Neural cell (in vitro differentiated cells): ENCODE measurements at regions not wholly inside any gene's neighbourhood (a gene's known extent, or its start where the extent isn't known, plus 50 kb on each side); places are given as distances from the start of the nearest gene placed in this dataset.

Experiments
- CTCF ChIP-seq: fragments of 450-650 bp; IDR thresholded peaks from 2 replicates; pipeline ENCODE4 v1.5.1; 2014; ENCODE audit warnings: antibody characterized with exemption, mild to moderate bottlenecking, moderate library complexity; ENCODE audit not compliant: poor library complexity, severe bottlenecking
- EP300 ChIP-seq: fragments of 450-650 bp; conservative IDR thresholded peaks from 2 replicates; pipeline ENCODE4 v1.6.1; 2014; ENCODE audit warnings: antibody characterized with exemption, mild to moderate bottlenecking, moderate library complexity; ENCODE audit not compliant: poor library complexity, severe bottlenecking

- no peak for TF ChIP-seq CTCF
- no peak for TF ChIP-seq EP300
Observed at GRCh38 chr10:8575620-8576019, 521.1 kb downstream of the GATA3 start.
